ENCODE measurements at regions not wholly inside any gene's neighbourhood (a gene's known extent, or its start where the extent isn't known, plus 50 kb on each side); places are given as distances from the start of the nearest gene placed in this dataset.

GRCh38 chr6:165844801-165845364, 181.8 kb upstream of the PDE10A start:
- H2AFZ ChIP-seq (ENCODE audit: low read depth, low read length) = no peak overlapping the region
- H3K4me2 ChIP-seq (ENCODE audit: low read length) = no peak overlapping the region
- H4K20me1 ChIP-seq (ENCODE audit: insufficient read depth) = no peaks in the 10 kb centered on the region
- TF ChIP-seq, protein P1, sequence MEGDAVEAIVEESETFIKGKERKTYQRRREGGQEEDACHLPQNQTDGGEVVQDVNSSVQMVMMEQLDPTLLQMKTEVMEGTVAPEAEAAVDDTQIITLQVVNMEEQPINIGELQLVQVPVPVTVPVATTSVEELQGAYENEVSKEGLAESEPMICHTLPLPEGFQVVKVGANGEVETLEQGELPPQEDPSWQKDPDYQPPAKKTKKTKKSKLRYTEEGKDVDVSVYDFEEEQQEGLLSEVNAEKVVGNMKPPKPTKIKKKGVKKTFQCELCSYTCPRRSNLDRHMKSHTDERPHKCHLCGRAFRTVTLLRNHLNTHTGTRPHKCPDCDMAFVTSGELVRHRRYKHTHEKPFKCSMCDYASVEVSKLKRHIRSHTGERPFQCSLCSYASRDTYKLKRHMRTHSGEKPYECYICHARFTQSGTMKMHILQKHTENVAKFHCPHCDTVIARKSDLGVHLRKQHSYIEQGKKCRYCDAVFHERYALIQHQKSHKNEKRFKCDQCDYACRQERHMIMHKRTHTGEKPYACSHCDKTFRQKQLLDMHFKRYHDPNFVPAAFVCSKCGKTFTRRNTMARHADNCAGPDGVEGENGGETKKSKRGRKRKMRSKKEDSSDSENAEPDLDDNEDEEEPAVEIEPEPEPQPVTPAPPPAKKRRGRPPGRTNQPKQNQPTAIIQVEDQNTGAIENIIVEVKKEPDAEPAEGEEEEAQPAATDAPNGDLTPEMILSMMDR (IDR thresholded peaks at IDR 0.05; ENCODE audit: poor library complexity, severe bottlenecking) = no peak
- TF ChIP-seq EP300 (conservative IDR thresholded peaks at IDR 0.05; ENCODE audit: poor library complexity, severe bottlenecking) (no peak), POLR2AphosphoS5 (IDR thresholded peaks at IDR 0.05) (no peak), TAF1 (IDR thresholded peaks at IDR 0.05; ENCODE audit: low read depth) (no peak), EZH2 (IDR thresholded peaks at IDR 0.05; ENCODE audit: borderline replicate concordance, insufficient read depth, low read length, poor library complexity, severe bottlenecking) (no peak), MXI1 (conservative IDR thresholded peaks at IDR 0.05; ENCODE audit: poor library complexity, severe bottlenecking) (no peak)
- H3K9me3 ChIP-seq (ENCODE audit: low read length) = no peaks in the 10 kb centered on the region
- no peaks in the 10 kb centered on the region for H3K27me3 ChIP-seq (ENCODE audit: insufficient read depth, low read depth, low read length)
- H3K36me3 ChIP-seq (ENCODE audit: insufficient read depth, low read length) = no peaks in the 10 kb centered on the region
- no peaks in the 10 kb centered on the region for H3K9me2 ChIP-seq (ENCODE audit: insufficient read depth, low read length)
- no peaks in the 10 kb centered on the region for H3K79me2 ChIP-seq (replicated peaks; ENCODE audit: insufficient read depth, low read length)
- no peak overlapping the region for H3K4me3 ChIP-seq (ENCODE audit: low read length)
- no peaks in the 10 kb centered on the region for H3F3A ChIP-seq (ENCODE audit: insufficient read depth, low read length, poor library complexity, severe bottlenecking)
- no peak overlapping the region for H3K9ac ChIP-seq (ENCODE audit: low read length)
- H3K27ac ChIP-seq (ENCODE audit: low read length) = no peak overlapping the region

DNA sequence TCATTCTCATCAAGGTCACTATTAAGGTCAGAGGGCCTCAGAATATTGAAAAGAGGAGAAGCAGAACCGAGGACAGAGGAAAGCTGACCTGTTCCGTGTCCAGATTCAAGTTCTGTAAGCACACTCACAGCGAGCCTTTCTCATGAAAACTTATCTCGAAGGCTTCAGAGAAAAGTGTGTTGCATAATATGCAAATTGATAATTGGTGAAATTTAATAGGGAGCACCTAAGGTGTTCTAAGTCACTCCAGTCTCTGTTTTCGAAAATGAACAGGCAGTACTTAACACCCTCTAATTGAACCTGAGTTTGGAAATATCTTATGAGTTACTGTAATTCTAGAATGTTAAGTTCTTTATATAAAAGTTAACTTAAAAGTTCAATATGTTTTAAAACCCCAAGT, 181.2 kb upstream of the PDE10A start:
- no peak overlapping the region for H3K4me2 ChIP-seq (ENCODE audit: low read length)
- no peak for TF ChIP-seq MXI1 (conservative IDR thresholded peaks at IDR 0.05; ENCODE audit: poor library complexity, severe bottlenecking)
- TF ChIP-seq SMC3 (conservative IDR thresholded peaks at IDR 0.05; ENCODE audit: poor library complexity) = no peak
- no peak for TF ChIP-seq EZH2 (IDR thresholded peaks at IDR 0.05; ENCODE audit: borderline replicate concordance, insufficient read depth, low read length, poor library complexity, severe bottlenecking)
- TF ChIP-seq, protein P2, sequence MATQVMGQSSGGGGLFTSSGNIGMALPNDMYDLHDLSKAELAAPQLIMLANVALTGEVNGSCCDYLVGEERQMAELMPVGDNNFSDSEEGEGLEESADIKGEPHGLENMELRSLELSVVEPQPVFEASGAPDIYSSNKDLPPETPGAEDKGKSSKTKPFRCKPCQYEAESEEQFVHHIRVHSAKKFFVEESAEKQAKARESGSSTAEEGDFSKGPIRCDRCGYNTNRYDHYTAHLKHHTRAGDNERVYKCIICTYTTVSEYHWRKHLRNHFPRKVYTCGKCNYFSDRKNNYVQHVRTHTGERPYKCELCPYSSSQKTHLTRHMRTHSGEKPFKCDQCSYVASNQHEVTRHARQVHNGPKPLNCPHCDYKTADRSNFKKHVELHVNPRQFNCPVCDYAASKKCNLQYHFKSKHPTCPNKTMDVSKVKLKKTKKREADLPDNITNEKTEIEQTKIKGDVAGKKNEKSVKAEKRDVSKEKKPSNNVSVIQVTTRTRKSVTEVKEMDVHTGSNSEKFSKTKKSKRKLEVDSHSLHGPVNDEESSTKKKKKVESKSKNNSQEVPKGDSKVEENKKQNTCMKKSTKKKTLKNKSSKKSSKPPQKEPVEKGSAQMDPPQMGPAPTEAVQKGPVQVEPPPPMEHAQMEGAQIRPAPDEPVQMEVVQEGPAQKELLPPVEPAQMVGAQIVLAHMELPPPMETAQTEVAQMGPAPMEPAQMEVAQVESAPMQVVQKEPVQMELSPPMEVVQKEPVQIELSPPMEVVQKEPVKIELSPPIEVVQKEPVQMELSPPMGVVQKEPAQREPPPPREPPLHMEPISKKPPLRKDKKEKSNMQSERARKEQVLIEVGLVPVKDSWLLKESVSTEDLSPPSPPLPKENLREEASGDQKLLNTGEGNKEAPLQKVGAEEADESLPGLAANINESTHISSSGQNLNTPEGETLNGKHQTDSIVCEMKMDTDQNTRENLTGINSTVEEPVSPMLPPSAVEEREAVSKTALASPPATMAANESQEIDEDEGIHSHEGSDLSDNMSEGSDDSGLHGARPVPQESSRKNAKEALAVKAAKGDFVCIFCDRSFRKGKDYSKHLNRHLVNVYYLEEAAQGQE (IDR thresholded peaks at IDR 0.05; ENCODE audit: borderline replicate concordance) = no peak
- no peak for TF ChIP-seq EP300 (conservative IDR thresholded peaks at IDR 0.05; ENCODE audit: poor library complexity, severe bottlenecking)
- TF ChIP-seq, protein P1 (IDR thresholded peaks at IDR 0.05; ENCODE audit: poor library complexity, severe bottlenecking) = no peak
- no peak for TF ChIP-seq RAD21 (conservative IDR thresholded peaks at IDR 0.05)
- no peak for TF ChIP-seq POLR2AphosphoS5 (IDR thresholded peaks at IDR 0.05)
- no peak for TF ChIP-seq TAF1 (IDR thresholded peaks at IDR 0.05; ENCODE audit: low read depth)
- H3F3A ChIP-seq (ENCODE audit: insufficient read depth, low read length, poor library complexity, severe bottlenecking) = no peaks in the 10 kb centered on the region
- no peaks in the 10 kb centered on the region for H3K9me2 ChIP-seq (ENCODE audit: insufficient read depth, low read length)
- H3K79me2 ChIP-seq (replicated peaks; ENCODE audit: insufficient read depth, low read length) = no peaks in the 10 kb centered on the region
- no peaks in the 10 kb centered on the region for H4K20me1 ChIP-seq (ENCODE audit: insufficient read depth)
- H3K27me3 ChIP-seq (ENCODE audit: insufficient read depth, low read depth, low read length) = no peaks in the 10 kb centered on the region
- H3K4me3 ChIP-seq (ENCODE audit: low read length) = no peak overlapping the region
- H3K9me3 ChIP-seq (ENCODE audit: low read length) = no peaks in the 10 kb centered on the region
- H3K36me3 ChIP-seq (ENCODE audit: insufficient read depth, low read length) = no peaks in the 10 kb centered on the region
- no peak overlapping the region for H3K27ac ChIP-seq (ENCODE audit: low read length)
- H3K9ac ChIP-seq (ENCODE audit: low read length) = no peak overlapping the region
- H2AFZ ChIP-seq (ENCODE audit: low read depth, low read length) = no peak overlapping the region

All from neural cell (in vitro differentiated cells).